Retinal pigment epithelial cell (primary cell): ENCODE measurements at regions not wholly inside any gene's neighbourhood (a gene's known extent, or its start where the extent isn't known, plus 50 kb on each side); places are given as distances from the start of the nearest gene placed in this dataset.

Experiments
- DNase-seq: peaks from one replicate; pipeline ENCODE4 v3.0.0-alpha.2; 2010; ENCODE audit warnings: low read depth
- H3K4me3 ChIP-seq: 2 replicates; pipeline ENCODE4 v1.5.1; 2011; ENCODE audit warnings: mild to moderate bottlenecking, low read length, control low read depth, moderate library complexity
- CTCF ChIP-seq: conservative IDR thresholded peaks from 2 replicates; pipeline ENCODE4 v1.5.1; 2011; ENCODE audit warnings: low read depth, low read length, control low read depth, inconsistent platforms

GRCh38 chr15:93837450-93837849, 393.9 kb upstream of the MCTP2 start:
- no peak for TF ChIP-seq CTCF
- no peak for DNase-seq
- H3K4me3 ChIP-seq: no peak overlapping the region

GRCh38 chr15:93835344-93835743, 396.0 kb upstream of the MCTP2 start:
- DNase-seq: no peak
- no peak overlapping the region for H3K4me3 ChIP-seq
- TF ChIP-seq CTCF: no peak

- TF ChIP-seq CTCF: no peak
- no peak overlapping the region for H3K4me3 ChIP-seq
- DNase-seq: no peak
Measured at GRCh38 chr15:93831641-93832040, 399.7 kb upstream of the MCTP2 start.

GRCh38 chr15:93830221-93831080, 400.9 kb upstream of the MCTP2 start:
- H3K4me3 ChIP-seq: no peak overlapping the region
- DNase-seq: no peak
- TF ChIP-seq CTCF: no peak

- H3K4me3 ChIP-seq: no peak overlapping the region
Measured at GRCh38 chr15:93829115-93829870, 402.1 kb upstream of the MCTP2 start.

GRCh38 chr15:93826790-93827189, 404.6 kb upstream of the MCTP2 start:
- H3K4me3 ChIP-seq: no peak overlapping the region
- no peak for TF ChIP-seq CTCF
- no peak for DNase-seq

More at GRCh38 chr15:93829115-93829870, 402.1 kb upstream of the MCTP2 start:
- no peak for TF ChIP-seq CTCF
- DNase-seq: peak; percentile 80

- TF ChIP-seq CTCF: no peak
- no peak for DNase-seq
- H3K4me3 ChIP-seq: no peak overlapping the region
Measured at GRCh38 chr15:93826293-93826692, 405.1 kb upstream of the MCTP2 start.
